DMS 273 (cell line): ENCODE measurements at regions not wholly inside any gene's neighbourhood (a gene's known extent, or its start where the extent isn't known, plus 50 kb on each side); places are given as distances from the start of the nearest gene placed in this dataset.

Experiments used
- DNase-seq: peaks from one replicate; lab custom pipeline; 2025; ENCODE audit not compliant: unreplicated experiment; lab: John Stamatoyannopoulos, UW

- no peak for DNase-seq
Measured at GRCh38 chr9:103755441-103755840, 338.7 kb upstream of the SMC2 start.

- no peak for DNase-seq
Measured at GRCh38 chr9:103755986-103756385, 338.1 kb upstream of the SMC2 start.

GRCh38 chr9:103757062-103757461 is 337.0 kb upstream of the SMC2 start:
- DNase-seq = no peak

- DNase-seq = no peak
Measured at GRCh38 chr9:103761466-103761865, 332.6 kb upstream of the SMC2 start.

- DNase-seq = peak; percentile 50
Measured at GRCh38 chr9:103789686-103790085, 304.4 kb upstream of the SMC2 start.

- peak; percentile 17 for DNase-seq
Measured at GRCh38 chr9:103798620-103799019, 295.5 kb upstream of the SMC2 start.

- DNase-seq = no peak
Measured at GRCh38 chr9:103799959-103800358, 294.1 kb upstream of the SMC2 start.

GRCh38 chr9:103802068-103802467 is 292.0 kb upstream of the SMC2 start:
- no peak for DNase-seq

GRCh38 chr9:103803245-103803644 is 290.9 kb upstream of the SMC2 start:
- no peak for DNase-seq

GRCh38 chr9:103804077-103804735 is 289.9 kb upstream of the SMC2 start:
- no peak for DNase-seq

GRCh38 chr9:103809745-103810144 is 284.4 kb upstream of the SMC2 start:
- no peak for DNase-seq

- no peak for DNase-seq
Measured at GRCh38 chr9:103811462-103811861, 282.6 kb upstream of the SMC2 start.

- DNase-seq = no peak
Measured at GRCh38 chr9:103816146-103816545, 278.0 kb upstream of the SMC2 start.

- no peak for DNase-seq
Measured at GRCh38 chr9:103819936-103820335, 274.2 kb upstream of the SMC2 start.

GRCh38 chr9:103821115-103821514 is 273.0 kb upstream of the SMC2 start:
- no peak for DNase-seq

- no peak for DNase-seq
Measured at GRCh38 chr9:103837940-103838339, 256.2 kb upstream of the SMC2 start.

GRCh38 chr9:103839197-103839596 is 254.9 kb upstream of the SMC2 start:
- no peak for DNase-seq

GRCh38 chr9:103867886-103868285 is 226.2 kb upstream of the SMC2 start:
- DNase-seq = no peak

- no peak for DNase-seq
Measured at GRCh38 chr9:103872811-103873210, 221.3 kb upstream of the SMC2 start.

- DNase-seq = no peak
Measured at GRCh38 chr9:103881419-103881818, 212.7 kb upstream of the SMC2 start.

GRCh38 chr9:103889989-103890388 is 204.1 kb upstream of the SMC2 start:
- DNase-seq = no peak

GRCh38 chr9:103894184-103894583 is 199.9 kb upstream of the SMC2 start:
- DNase-seq = no peak

GRCh38 chr9:103898550-103898949 is 195.6 kb upstream of the SMC2 start:
- peak; percentile 4 for DNase-seq
